Activated CD4-positive, alpha-beta T cell treated with anti-CD3 and anti-CD28 coated beads, Interleukin-10, Interleukin-2, amounts not matched to agents 100 ng/mL and 50 ng/mL, durations not matched to agents 16 hours and 8 hours (primary cell): ENCODE measurements at regions not wholly inside any gene's neighbourhood (a gene's known extent, or its start where the extent isn't known, plus 50 kb on each side); places are given as distances from the start of the nearest gene placed in this dataset.

Source experiments
- DNase-seq: peaks from one replicate; pipeline ENCODE4 v3.0.0-alpha.2; 2020

DNA sequence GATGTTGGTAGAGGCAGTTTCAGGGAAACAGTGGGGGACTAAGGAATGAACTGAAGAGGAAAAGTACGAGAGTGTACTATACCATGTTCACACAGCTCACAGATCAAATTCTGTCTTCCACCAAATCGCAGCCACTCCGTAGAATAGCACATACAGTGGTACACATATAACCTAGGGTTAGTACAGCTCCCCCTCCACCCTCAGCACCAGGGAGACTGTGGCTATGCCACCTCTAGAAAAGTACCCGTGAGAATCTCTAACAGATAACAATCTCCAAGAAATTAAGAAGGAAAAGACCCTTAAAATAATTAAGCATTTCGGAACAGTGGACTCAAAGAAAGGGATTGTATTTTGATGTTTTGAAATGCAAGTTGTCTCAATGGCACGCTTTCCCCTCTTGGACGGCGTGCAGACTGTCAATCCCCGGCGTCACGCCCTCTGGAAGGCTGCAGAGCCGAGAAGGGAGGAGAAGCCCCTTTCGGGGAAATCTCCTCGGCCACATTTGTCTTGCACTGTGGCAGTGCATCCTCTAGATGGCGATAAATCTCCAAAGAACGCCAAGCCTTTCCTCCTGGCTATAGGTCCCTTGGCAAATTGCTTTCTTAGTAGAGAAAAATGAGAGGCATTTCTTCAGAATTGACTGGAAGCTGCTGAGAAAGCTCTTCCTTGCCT, 345.0 kb downstream of the REEP3 start:
- DNase-seq: peak; percentile 56

GRCh38 chr10:63866747-63867140, 345.5 kb downstream of the REEP3 start:
- peak; percentile 8 for DNase-seq

GRCh38 chr10:63878428-63878827, 357.2 kb downstream of the REEP3 start:
- no peak for DNase-seq

DNA sequence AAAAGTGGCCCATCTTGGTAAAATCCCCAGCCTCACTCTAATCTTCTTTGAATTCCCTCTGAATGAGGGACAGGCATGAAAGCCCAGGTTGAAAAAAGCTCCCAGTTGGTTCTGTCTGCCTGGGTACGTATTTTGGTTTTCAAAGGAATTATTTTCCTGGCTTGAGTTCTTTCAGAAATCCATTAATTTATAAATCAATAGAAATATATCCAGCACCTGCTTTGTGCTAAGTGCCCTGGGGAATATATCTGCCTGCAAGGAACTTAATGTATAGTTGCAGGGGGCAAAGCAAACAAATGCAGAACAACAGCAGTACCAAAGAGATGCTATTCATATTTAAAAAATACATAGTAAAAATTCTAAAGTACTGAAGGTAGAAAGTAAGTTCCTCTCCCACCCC, 362.7 kb downstream of the REEP3 start:
- no peak for DNase-seq

GRCh38 chr10:63884426-63884825, 363.2 kb downstream of the REEP3 start:
- no peak for DNase-seq

DNA sequence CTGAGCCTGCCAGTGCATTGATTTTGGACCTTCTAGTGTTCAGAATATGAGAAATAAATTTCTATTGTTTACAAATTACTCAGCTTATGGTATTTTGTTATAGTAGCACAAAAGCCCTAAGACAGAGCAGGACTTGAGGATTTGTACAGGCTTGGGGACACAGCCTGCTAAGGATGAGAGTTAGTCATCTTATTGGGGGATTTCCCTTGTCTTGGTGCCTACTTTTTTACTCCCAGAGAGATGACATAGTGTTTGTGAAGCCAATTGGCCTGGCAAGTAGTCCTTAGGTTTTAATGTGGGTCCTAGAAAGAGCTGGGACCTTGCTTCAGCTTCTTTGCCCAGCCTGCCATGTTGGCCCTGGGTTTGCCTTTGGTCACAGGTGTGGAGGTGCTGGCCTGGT, 364.0 kb downstream of the REEP3 start:
- DNase-seq: no peak

DNA sequence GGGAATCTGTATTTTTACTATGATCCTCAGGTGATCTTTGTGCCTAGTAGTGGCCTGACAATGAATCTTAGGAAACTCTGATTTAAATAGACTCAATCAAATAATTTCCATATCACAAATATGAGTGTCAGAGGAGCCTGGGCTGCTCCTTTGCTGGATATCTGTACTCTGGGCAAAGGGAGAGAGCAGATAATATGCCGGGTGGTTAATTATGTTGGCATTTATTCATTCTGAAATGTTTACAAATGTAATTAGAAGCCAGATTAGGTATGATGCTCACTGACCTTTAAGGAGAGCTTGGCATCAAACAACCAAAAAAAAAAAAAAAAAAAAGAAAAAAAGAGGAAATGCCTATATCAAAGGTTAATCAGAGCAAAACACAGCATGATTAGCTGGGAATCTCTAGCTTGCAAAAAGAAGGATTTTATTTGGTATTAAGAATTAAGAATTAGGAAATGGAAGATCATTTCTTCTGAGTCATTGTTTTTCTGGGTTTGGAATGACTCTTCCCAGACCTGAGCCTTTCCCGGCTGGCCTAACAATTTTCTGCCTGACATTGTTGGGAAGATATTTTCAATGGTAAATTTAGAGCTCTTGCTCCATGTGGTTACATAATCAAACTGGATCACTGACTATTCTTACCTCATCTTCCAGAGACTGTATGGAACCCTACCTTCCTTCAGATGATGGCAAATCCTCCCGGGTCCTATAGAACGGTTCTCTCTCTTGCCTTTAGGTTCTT, 365.3 kb downstream of the REEP3 start:
- DNase-seq: no peak

- peak; percentile 3 for DNase-seq
These were observed 365.9 kb downstream of the REEP3 start for GRCh38 chr10:63887023-63887589.

GRCh38 chr10:63887600-63888370, 366.6 kb downstream of the REEP3 start:
- no peak for DNase-seq

GRCh38 chr10:63889803-63890202, 368.6 kb downstream of the REEP3 start:
- DNase-seq: no peak

DNA sequence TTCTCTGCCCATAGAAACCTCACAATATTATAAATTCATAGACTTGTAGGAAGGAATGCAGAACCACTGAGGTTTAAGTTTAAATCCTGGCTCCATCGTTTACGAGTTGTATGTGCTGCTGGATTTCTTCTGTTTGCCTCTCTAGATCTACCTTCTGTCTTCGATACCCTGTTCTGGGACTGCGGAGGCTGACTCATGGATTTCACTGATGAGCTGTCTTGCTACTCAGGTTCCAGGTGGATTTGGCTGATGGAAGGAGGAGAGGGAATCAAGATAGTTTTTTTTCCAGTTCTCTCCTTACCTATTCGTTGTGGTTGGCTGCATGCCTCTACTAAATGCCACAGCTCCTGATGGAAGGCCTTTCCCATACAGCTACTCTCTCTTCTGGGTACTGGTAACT, 375.8 kb downstream of the REEP3 start:
- DNase-seq: no peak

DNA sequence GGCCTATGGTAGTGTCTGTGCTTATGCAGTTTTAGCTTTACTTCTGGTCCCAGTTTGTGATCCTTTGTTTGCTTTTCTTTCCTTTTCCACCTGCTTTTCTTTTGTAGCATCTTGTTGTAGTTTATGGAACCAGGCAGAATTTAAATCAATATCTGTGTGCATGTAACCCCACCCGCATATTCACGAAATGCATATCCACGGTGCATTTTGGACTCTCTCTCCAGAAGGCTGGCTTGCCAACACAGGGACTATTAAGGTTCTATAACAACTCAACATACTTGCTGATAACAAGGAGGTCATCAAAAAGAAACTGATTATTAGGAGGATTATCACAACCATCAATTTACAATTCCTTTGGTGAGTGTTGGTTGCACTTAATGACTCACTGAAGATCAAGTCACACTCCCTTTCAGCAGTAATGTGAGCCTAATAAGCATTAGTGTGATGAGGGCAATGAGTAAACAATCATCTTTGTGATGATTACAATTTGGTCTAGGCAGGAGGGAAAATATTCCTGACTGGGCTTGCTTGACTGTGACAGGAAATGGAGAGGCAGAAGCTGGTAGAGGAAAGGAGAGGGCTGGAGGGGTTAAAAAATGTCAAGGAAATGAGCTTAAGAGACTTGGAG, 378.6 kb downstream of the REEP3 start:
- no peak for DNase-seq

DNA sequence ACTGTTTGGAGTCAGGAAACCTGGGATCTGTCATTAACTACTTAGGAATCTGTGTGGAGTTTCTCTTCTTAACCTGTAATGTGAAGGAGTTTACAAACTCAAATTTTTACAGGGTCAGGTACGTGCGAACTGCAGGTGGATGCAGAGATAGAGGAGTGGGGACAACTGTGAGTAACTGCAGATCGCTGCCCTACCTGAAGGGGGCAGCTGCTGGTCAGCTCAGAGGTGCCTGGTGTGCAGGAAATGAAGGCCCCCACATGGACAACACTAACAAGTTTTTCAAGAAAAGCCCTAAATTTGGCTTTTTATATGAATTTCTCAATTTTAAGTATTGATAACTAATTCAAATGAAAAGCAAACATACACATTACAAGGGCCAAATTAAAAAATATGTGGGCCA, 380.0 kb downstream of the REEP3 start:
- no peak for DNase-seq

GRCh38 chr10:63901881-63902280, 380.7 kb downstream of the REEP3 start:
- DNase-seq: no peak

DNA sequence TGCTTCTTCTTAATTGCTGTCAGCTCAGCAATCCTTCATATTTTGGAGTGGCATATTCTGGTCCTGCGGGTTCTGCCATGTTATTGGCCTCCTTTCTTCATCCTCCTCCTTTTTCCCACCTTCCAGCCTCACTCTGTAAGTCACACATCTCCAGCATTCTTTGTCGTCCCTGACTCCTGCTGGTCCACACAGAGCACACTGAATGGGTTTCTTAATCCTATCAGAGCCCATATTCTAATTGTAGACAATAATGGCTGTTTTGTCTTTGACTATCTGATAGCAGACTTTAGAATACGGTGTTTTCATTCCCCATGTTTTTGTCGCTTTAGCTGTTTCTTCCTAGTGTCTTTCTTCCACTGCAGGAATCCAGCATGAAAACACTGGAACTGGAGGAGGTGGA, 389.6 kb downstream of the REEP3 start:
- no peak for DNase-seq

- DNase-seq: no peak
These were observed 394.0 kb downstream of the REEP3 start for GRCh38 chr10:63915240-63915639.

- no peak for DNase-seq
These were observed 396.2 kb downstream of the REEP3 start for GRCh38 chr10:63917363-63917762.

DNA sequence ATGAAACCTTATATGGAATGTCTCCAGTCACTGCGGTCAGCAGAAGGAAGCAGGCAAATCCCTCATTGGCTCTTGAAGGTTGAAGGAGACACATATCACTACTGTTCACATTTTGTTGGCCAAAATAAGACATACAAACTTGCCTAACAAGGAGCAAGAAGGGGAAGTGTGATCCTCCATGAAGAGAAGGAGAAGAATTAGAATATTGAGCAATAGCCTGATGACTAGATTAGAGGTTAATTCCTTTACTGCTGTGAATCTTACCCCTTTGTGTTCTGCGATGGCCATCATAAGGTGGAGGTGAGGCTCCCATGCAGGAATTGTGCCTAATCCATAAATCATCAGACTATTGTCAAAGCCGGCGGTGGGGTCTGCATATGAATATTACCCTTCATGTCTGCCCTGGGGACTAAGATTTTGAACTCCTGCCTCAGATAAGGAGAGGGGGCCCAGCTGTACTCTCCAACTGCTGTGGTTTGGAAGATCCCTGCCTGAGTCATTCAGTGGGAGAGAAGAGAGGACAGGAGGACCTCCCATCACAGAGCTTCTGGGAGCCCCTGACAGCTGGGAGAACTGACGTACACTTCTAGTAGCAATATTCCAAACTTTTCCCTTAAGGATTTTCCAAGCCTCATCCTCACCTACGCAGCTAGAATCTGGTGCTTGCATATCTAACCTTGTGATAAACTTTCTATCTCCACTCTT, 398.5 kb downstream of the REEP3 start:
- DNase-seq: no peak

DNA sequence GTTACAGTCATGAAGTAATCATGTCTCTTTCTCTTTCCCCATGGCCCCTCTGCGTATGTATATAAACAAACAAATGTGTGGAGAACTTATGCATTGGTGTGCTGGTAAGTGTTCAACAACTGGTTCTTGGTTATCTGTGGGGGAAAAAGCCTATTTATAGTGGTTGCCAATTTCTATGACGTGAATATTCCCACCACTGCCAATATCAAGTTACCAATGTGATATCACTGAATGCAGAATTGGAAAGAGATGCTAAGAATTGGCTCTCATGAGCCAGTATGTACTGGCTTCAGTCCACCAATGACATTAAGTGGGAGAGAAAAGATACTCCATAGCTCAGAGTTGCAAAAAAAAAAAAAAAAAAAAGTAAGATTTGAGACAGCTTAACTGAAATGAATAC, 399.7 kb downstream of the REEP3 start:
- no peak for DNase-seq

DNA sequence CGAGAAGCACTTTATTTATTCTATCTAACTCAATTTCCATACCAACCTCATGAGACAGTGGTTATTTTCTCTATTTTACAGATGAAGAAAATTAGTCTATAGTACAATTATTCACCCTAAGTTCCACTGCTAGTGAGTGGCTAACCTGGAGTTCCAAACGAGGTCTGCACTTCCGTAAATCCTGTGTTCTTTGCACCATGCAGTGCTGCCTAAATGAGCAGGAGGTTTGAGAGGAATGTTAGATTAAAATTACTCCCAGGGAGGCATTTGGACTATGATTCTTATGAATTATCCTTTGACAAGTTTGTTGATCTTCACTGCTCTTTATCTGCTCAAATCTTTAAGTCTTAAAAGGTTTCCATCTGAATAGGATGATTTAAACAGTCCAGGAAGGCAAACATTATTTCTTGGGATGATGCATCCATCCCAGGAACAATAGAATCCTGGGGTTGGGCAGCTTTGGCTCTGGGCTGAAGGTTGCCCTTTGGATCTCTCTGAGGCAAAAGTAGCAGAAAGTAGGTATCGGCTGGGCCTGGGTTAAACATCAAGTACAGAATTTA, 400.8 kb downstream of the REEP3 start:
- DNase-seq: no peak

- no peak for DNase-seq
These were observed 401.5 kb downstream of the REEP3 start for GRCh38 chr10:63922468-63923284.
